Common myeloid progenitor, CD34-positive (primary cell): ENCODE measurements at regions not wholly inside any gene's neighbourhood (a gene's known extent, or its start where the extent isn't known, plus 50 kb on each side); places are given as distances from the start of the nearest gene placed in this dataset.

ENCODE experiments used
- CTCF ChIA-PET: fragments of 350-600 bp; sonication (Branson Sonifier 250); formaldehyde crosslinking; loops from one replicate; lab custom pipeline; 2021; ENCODE audit warnings: antibody characterized with exemption; lab: Charles Lee
- POLR2A ChIA-PET: fragments of 350-600 bp; sonication (Branson Sonifier 250); formaldehyde crosslinking; loops from one replicate; lab custom pipeline; 2021; ENCODE audit warnings: antibody characterized with exemption; lab: Charles Lee
- DNase-seq, 3 donors: peaks; one replicate each; pipeline versions ENCODE4 v3.0.0 to v3.0.0-alpha.2; 2013
- H3K27ac ChIP-seq, 2 experiments: 1 replicate in 1 of 2; 2 replicates in 1 of 2; pipeline ENCODE4 v1.7.0; 2013; ENCODE audit warnings: inconsistent platforms in 2 of 2, low read length in 2 of 2, mild to moderate bottlenecking in 2 of 2, low read depth in 1 of 2, moderate library complexity in 1 of 2; ENCODE audit not compliant: severe bottlenecking in 2 of 2, insufficient read depth in 1 of 2, poor library complexity in 1 of 2
- H3K27me3 ChIP-seq, 5 experiments: replicated peaks in 2 of 5; 1 replicate in 3 of 5; 2 replicates in 2 of 5; pipeline versions ENCODE4 v1.6.1 to v1.7.0; 2013; ENCODE audit warnings: low read length in 4 of 5, mild to moderate bottlenecking in 2 of 5, moderate library complexity in 2 of 5, inconsistent platforms in 1 of 5; ENCODE audit not compliant: insufficient read depth in 5 of 5, control insufficient read depth in 4 of 5
- H3K36me3 ChIP-seq, 4 experiments: 1 replicate in 2 of 4; 2 replicates in 2 of 4; pipeline versions ENCODE4 v1.6.1 to v1.7.0; 2013; ENCODE audit warnings: low read length in 3 of 4, control low read depth in 1 of 4, mild to moderate bottlenecking in 1 of 4; ENCODE audit not compliant: control insufficient read depth in 4 of 4, insufficient read depth in 4 of 4
- H3K4me1 ChIP-seq, 4 experiments: 1 replicate in 3 of 4; 2 replicates in 1 of 4; pipeline versions ENCODE4 v1.6.1 to v1.7.1; 2013; ENCODE audit warnings: low read length in 3 of 4, mild to moderate bottlenecking in 3 of 4, control low read depth in 1 of 4, inconsistent platforms in 1 of 4, moderate library complexity in 1 of 4; ENCODE audit not compliant: control insufficient read depth in 4 of 4, insufficient read depth in 4 of 4; ENCODE audit errors: control extremely low read depth in 1 of 4
- H3K4me3 ChIP-seq, 7 experiments: 1 replicate in 4 of 7; 2 replicates in 3 of 7; pipeline versions ENCODE4 v1.5.1 to v1.7.0; 2013; ENCODE audit warnings: mild to moderate bottlenecking in 7 of 7, low read length in 6 of 7, moderate library complexity in 6 of 7, inconsistent platforms in 2 of 7, low read depth in 2 of 7, control low read depth in 1 of 7; ENCODE audit not compliant: insufficient read depth in 4 of 7, control insufficient read depth in 1 of 7; ENCODE audit errors: extremely low read depth in 1 of 7
- H3K9me3 ChIP-seq, 5 experiments: 1 replicate in 4 of 5; 2 replicates in 1 of 5; pipeline versions ENCODE4 v1.6.1 to v1.7.1; 2013; ENCODE audit warnings: low read length in 4 of 5, mild to moderate bottlenecking in 2 of 5, inconsistent platforms in 1 of 5, low read depth in 1 of 5, moderate library complexity in 1 of 5; ENCODE audit not compliant: control insufficient read depth in 4 of 5, insufficient read depth in 2 of 5; ENCODE audit errors: control extremely low read depth in 1 of 5
- WGBS: methylation state at CpG from one replicate; pipeline ENCODE4 v1.1.5; 2013; ENCODE audit not compliant: insufficient coverage; 5-methylcytosine and 5-hydroxymethylcytosine counted together

DNA sequence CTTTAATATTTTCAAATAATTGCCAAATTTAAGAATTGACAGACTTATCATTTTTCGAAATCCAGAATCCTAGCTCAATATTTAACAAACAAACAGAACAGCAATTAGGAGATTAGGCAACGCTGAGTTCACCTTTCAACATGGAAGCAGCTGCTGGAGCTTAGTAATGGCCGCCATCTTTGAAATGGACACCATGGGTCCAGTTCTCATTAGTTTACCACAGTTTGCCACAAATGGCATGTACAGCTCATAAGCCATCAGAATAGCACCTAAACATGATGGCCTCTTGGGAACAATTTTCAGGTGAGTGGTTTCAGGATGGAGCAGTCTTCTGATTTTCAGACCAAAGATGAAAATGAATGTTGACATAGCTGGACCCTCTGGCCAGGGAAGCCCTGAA is 313.6 kb upstream of the OBI1 start:
- 100% methylated on average over 2 of the region's 3 CpGs for WGBS
- DNase-seq: no peak
- CTCF ChIA-PET: interaction anchor here (0.7 kb wide), 1 partner anchor 11 kb away, joined by 3 read pairs; no protein-coding TSS in a partner anchor

GRCh38 chr13:78971355-78972025 is 312.5 kb upstream of the OBI1 start:
- WGBS: no CpG with 5 or more reads among the region's 4 CpGs
- Histone ChIP-seq H3K27ac (no peak overlapping the region), H3K4me3 (no peak overlapping the region), H3K9me3 (no peaks in the 10 kb centered on the region), H3K4me1 (no peaks in the 10 kb centered on the region), H3K27me3 (peaks cover 0 to 2% (median 0%) of the 10 kb centered on the region in 5 experiments), H3K36me3 (no peaks in the 10 kb centered on the region)
- ChIA-PET CTCF (no interaction called here), POLR2A (no interaction called here)
- peak; percentile 5 to 69 (median 52) for DNase-seq

More for the DNA sequence above, 313.6 kb upstream of the OBI1 start:
- Histone ChIP-seq H3K27ac (no peak overlapping the region), H3K36me3 (no peaks in the 10 kb centered on the region), H3K4me3 (no peak overlapping the region), H3K27me3 (no peaks in the 10 kb centered on the region), H3K4me1 (no peaks in the 10 kb centered on the region), H3K9me3 (no peaks in the 10 kb centered on the region)
- POLR2A ChIA-PET: no interaction called here

GRCh38 chr13:78960881-78961280 is 301.9 kb upstream of the OBI1 start:
- Histone ChIP-seq H3K27ac (no peak overlapping the region), H3K4me1 (no peaks in the 10 kb centered on the region), H3K27me3 (peaks cover 0 to 3% (median 0%) of the 10 kb centered on the region in 5 experiments), H3K36me3 (no peaks in the 10 kb centered on the region), H3K4me3 (no peak overlapping the region), H3K9me3 (no peaks in the 10 kb centered on the region)
- WGBS: 96% methylated on average over 7 of the region's 8 CpGs
- ChIA-PET POLR2A (no interaction called here), CTCF (interaction anchor here (0.6 to 0.7 kb wide), 2 partner anchors 18 to 282 kb away, joined by 3 read pairs; no protein-coding TSS in a partner anchor)
- no peak for DNase-seq

DNA sequence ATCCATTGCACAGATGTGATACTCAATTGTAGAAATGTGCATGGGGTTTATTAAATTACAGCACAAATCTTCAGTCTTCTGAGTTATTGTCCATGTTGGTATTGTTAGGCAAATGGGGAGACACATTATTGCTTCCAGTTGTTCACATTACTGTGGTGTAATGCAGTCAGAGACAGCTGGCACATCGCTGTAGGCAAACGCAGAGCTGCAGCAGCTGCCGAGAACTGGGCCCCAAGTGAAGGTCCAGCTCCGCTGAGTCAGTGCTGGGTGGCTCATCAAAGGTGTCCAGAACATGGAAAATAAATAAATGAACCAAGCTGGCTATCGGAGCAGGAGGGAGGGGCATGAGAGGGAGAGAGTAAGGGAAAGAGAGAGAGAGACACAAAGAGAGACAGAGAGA is 299.1 kb upstream of the OBI1 start:
- ChIA-PET POLR2A (no interaction called here), CTCF (no interaction called here)
- WGBS: 90% methylated on average over 4 of the region's 5 CpGs
- no peak for DNase-seq
- H3K4me3 ChIP-seq: no peak overlapping the region
- H3K27me3 ChIP-seq: peaks cover 0 to 3% (median 0%) of the 10 kb centered on the region in 5 experiments
- no peaks in the 10 kb centered on the region for H3K4me1 ChIP-seq
- H3K36me3 ChIP-seq: no peaks in the 10 kb centered on the region
- no peaks in the 10 kb centered on the region for H3K9me3 ChIP-seq
- H3K27ac ChIP-seq: no peak overlapping the region

DNA sequence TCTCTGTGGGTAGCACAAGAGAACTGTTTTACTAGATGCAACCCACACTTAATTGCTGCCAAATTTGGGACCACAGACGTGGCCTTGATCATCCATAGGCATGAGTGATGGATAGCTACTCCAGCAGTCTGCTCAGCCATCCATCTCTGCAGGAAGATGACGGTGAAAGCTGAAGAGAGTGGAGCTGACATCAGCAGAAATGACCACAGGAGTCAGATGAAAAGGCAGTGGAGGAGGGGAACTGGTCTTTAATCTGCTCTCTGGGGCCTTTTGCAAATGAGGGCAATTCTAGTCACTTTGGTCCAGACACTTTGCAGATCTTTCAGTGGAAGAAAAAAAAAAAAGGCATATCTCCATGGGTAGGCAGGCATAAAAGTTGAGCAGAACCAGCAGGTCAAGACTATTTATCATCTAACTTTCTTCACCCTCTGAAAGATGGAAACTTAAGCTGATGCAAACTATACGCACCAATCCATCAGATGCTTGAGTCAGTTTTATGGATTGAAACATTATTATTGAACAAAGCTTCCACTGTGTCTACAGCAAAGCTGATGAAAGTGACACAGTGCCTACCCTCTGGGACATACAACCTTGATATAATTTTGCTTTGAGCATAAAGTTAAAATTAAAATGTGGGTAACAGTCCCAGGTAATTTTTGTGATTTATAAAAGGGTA is 281.6 kb upstream of the OBI1 start:
- Histone ChIP-seq H3K36me3 (no peaks in the 10 kb centered on the region), H3K4me1 (no peaks in the 10 kb centered on the region), H3K4me3 (no peak overlapping the region), H3K9me3 (no peaks in the 10 kb centered on the region), H3K27me3 (no peaks in the 10 kb centered on the region), H3K27ac (no peak overlapping the region)
- DNase-seq: no peak
- ChIA-PET CTCF (no interaction called here), POLR2A (no interaction called here)
- 52% methylated on average over 2 of the region's 3 CpGs for WGBS

- DNase-seq: no peak
- 88% methylated on average over 11 of the region's 13 CpGs for WGBS
- Histone ChIP-seq H3K4me1 (no peaks in the 10 kb centered on the region), H3K27me3 (no peaks in the 10 kb centered on the region), H3K9me3 (peaks cover 0 to 2% (median 0%) of the 10 kb centered on the region in 5 experiments), H3K4me3 (no peak overlapping the region), H3K36me3 (no peaks in the 10 kb centered on the region), H3K27ac (no peak overlapping the region)
- CTCF ChIA-PET: no interaction called here
- POLR2A ChIA-PET: no interaction called here
These were observed 275.4 kb upstream of the OBI1 start for GRCh38 chr13:78934336-78934735.

DNA sequence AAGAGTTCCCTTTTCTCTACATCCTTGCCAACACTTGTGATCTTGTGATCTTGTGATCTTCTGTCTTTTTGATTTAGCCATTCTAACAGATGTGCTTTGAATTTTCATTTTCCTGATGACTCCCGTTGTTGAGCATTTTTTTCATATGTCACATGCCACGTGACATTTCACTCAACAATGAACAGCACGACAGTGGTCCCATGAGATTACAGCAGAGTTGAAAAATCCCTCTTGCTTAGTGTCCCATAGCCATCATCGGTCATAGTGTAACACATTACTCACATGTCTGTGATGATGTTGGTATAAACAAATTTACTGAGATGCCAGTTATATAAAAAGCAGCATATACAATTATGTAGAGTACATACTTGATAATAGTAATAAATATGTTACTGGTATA is 256.1 kb upstream of the OBI1 start:
- ChIA-PET POLR2A (no interaction called here), CTCF (no interaction called here)
- no peaks in the 10 kb centered on the region for H3K36me3 ChIP-seq
- H3K9me3 ChIP-seq: no peaks in the 10 kb centered on the region
- WGBS: 100% methylated on average over 2 of the region's 4 CpGs
- no peaks in the 10 kb centered on the region for H3K27me3 ChIP-seq
- H3K4me3 ChIP-seq: no peak overlapping the region
- H3K27ac ChIP-seq: no peak overlapping the region
- no peak for DNase-seq
- no peaks in the 10 kb centered on the region for H3K4me1 ChIP-seq
